Fibroblast of lung (primary cell): ENCODE measurements at regions not wholly inside any gene's neighbourhood (a gene's known extent, or its start where the extent isn't known, plus 50 kb on each side); places are given as distances from the start of the nearest gene placed in this dataset.

Experiments used
- DNase-seq, 2 donors: peaks; one replicate each; pipeline versions ENCODE4 v3.0.0 to v3.0.0-alpha.2; 2010; ENCODE audit warnings: low read depth in 2 of 2
- H2AFZ ChIP-seq: 2 replicates; pipeline ENCODE4 v1.5.1; 2012; ENCODE audit warnings: low read length, control low read depth, inconsistent platforms
- H3K27ac ChIP-seq: 2 replicates; pipeline ENCODE4 v1.5.1; 2011; ENCODE audit warnings: low read length, control low read depth; ENCODE audit not compliant: insufficient read depth
- H3K27me3 ChIP-seq: 2 replicates; pipeline ENCODE4 v1.5.1; 2011; ENCODE audit warnings: mild to moderate bottlenecking, low read length; ENCODE audit not compliant: control insufficient read depth, insufficient read depth
- H3K36me3 ChIP-seq: 2 replicates; pipeline ENCODE4 v1.5.1; 2011; ENCODE audit warnings: low read length; ENCODE audit not compliant: control insufficient read depth, insufficient read depth
- H3K4me1 ChIP-seq: 2 replicates; pipeline ENCODE4 v1.5.1; 2011; ENCODE audit warnings: low read length; ENCODE audit not compliant: control insufficient read depth, insufficient read depth; ENCODE audit errors: extremely low read depth
- H3K4me2 ChIP-seq: 2 replicates; pipeline ENCODE4 v1.5.1; 2011; ENCODE audit warnings: low read length, control low read depth; ENCODE audit not compliant: insufficient read depth; ENCODE audit errors: extremely low read depth
- H3K4me3 ChIP-seq, 4 experiments: fragments of 200-600 bp in 1 of 4; sonication (generic) in 1 of 4; replicated peaks in 1 of 4; 2 replicates each; pipeline ENCODE4 v1.5.1; 2011 to 2016; ENCODE audit warnings: low read length in 4 of 4, low read depth in 3 of 4, mild to moderate bottlenecking in 3 of 4, control low read depth in 2 of 4, inconsistent platforms in 1 of 4, mixed read lengths in 1 of 4; ENCODE audit not compliant: insufficient read depth in 1 of 4; ENCODE audit errors: control extremely low read depth in 1 of 4
- H3K79me2 ChIP-seq: 2 replicates; pipeline ENCODE4 v1.5.1; 2012; ENCODE audit warnings: mild to moderate bottlenecking, low read length, inconsistent platforms; ENCODE audit not compliant: control insufficient read depth, insufficient read depth
- H3K9ac ChIP-seq: 2 replicates; pipeline ENCODE4 v1.5.1; 2011; ENCODE audit warnings: mild to moderate bottlenecking, low read length, control low read depth; ENCODE audit not compliant: insufficient read depth
- H3K9me3 ChIP-seq: 2 replicates; pipeline ENCODE4 v1.5.1; 2012; ENCODE audit warnings: low read depth, low read length; ENCODE audit not compliant: control insufficient read depth, insufficient read depth
- H4K20me1 ChIP-seq: 2 replicates; pipeline ENCODE4 v1.5.1; 2011; ENCODE audit warnings: low read length; ENCODE audit not compliant: control insufficient read depth, insufficient read depth; ENCODE audit errors: extremely low read depth
- EZH2 ChIP-seq: IDR thresholded peaks from 2 replicates; pipeline ENCODE4 v1.5.1; 2012; ENCODE audit warnings: low read length, control low read depth, mild to moderate bottlenecking; ENCODE audit errors: missing control alignments
- TF ChIP-seq, protein P1 (sequence below), 2 donors: IDR thresholded peaks in 1 of 2; conservative IDR thresholded peaks in 1 of 2; 1 replicate in 1 of 2; 2 replicates in 1 of 2; pipeline ENCODE4 v1.5.1; 2011 to 2012; ENCODE audit warnings: low read length in 2 of 2, control low read depth in 1 of 2, inconsistent platforms in 1 of 2, low read depth in 1 of 2, mild to moderate bottlenecking in 1 of 2

- H3K36me3 ChIP-seq: no peaks in the 10 kb centered on the region
- H3K79me2 ChIP-seq: no peaks in the 10 kb centered on the region
- no peak overlapping the region for H3K9ac ChIP-seq
- peak overlapping the region in 2 of 4 experiments; percentile 30 to 49 for H3K4me3 ChIP-seq
- H3K27ac ChIP-seq: no peak overlapping the region
- no peaks in the 10 kb centered on the region for H3K9me3 ChIP-seq
- peaks cover 16% of the 10 kb centered on the region for H3K27me3 ChIP-seq
- no peaks in the 10 kb centered on the region for H4K20me1 ChIP-seq
- H3K4me2 ChIP-seq: peak overlapping the region; percentile 75
- peak overlapping the region; percentile 45 for H2AFZ ChIP-seq
- peaks cover 5% of the 10 kb centered on the region for H3K4me1 ChIP-seq
- no peak for TF ChIP-seq EZH2
- DNase-seq: peak; percentile 59 to 92
Measured at GRCh38 chr5:159864885-159865691, 51.2 kb upstream of the ADRA1B start.

- H3K9me3 ChIP-seq: no peaks in the 10 kb centered on the region
- H3K4me2 ChIP-seq: no peak overlapping the region
- H3K4me3 ChIP-seq: no peak overlapping the region
- H3K9ac ChIP-seq: no peak overlapping the region
- H3K27ac ChIP-seq: no peak overlapping the region
- no peak overlapping the region for H2AFZ ChIP-seq
- no peaks in the 10 kb centered on the region for H3K36me3 ChIP-seq
- no peaks in the 10 kb centered on the region for H4K20me1 ChIP-seq
- H3K4me1 ChIP-seq: peaks cover 5% of the 10 kb centered on the region
- H3K79me2 ChIP-seq: no peaks in the 10 kb centered on the region
- peaks cover 9% of the 10 kb centered on the region for H3K27me3 ChIP-seq
- DNase-seq: no peak
- TF ChIP-seq, protein P1, sequence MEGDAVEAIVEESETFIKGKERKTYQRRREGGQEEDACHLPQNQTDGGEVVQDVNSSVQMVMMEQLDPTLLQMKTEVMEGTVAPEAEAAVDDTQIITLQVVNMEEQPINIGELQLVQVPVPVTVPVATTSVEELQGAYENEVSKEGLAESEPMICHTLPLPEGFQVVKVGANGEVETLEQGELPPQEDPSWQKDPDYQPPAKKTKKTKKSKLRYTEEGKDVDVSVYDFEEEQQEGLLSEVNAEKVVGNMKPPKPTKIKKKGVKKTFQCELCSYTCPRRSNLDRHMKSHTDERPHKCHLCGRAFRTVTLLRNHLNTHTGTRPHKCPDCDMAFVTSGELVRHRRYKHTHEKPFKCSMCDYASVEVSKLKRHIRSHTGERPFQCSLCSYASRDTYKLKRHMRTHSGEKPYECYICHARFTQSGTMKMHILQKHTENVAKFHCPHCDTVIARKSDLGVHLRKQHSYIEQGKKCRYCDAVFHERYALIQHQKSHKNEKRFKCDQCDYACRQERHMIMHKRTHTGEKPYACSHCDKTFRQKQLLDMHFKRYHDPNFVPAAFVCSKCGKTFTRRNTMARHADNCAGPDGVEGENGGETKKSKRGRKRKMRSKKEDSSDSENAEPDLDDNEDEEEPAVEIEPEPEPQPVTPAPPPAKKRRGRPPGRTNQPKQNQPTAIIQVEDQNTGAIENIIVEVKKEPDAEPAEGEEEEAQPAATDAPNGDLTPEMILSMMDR (conservative IDR thresholded peaks at IDR 0.05 in 1 of 2, IDR thresholded peaks at IDR 0.05 in 1 of 2; ENCODE audit: low read depth in 1 of 2, low read length in 2 of 2): no peak
- TF ChIP-seq EZH2: no peak
Measured at GRCh38 chr5:159866093-159866492, 50.2 kb upstream of the ADRA1B start.
